PC-3 (cell line): ENCODE measurements at regions not wholly inside any gene's neighbourhood (a gene's known extent, or its start where the extent isn't known, plus 50 kb on each side); places are given as distances from the start of the nearest gene placed in this dataset.

Source experiments
- ATAC-seq: fragments of 200-7000 bp; cut with Tn5 transposase; 2 replicates; pipeline ENCODE4 v1.9.1; 2020; ENCODE audit warnings: mild to moderate bottlenecking, moderate library complexity
- BruUV-seq: library from RNA; stranded (reverse); fragments of 400-500 nt; replicated peaks from 2 replicates; lab custom pipeline; 2021; lab: Mats Ljungman, UMichigan
- CTCF ChIA-PET: fragments of 300-600 bp; sonication (Branson Sonifier 250); formaldehyde crosslinking; loops from one replicate; lab custom pipeline; 2022; ENCODE audit warnings: antibody characterized with exemption; lab: Charles Lee
- POLR2A ChIA-PET: fragments of 300-600 bp; sonication (Branson Sonifier 250); formaldehyde crosslinking; loops from one replicate; lab custom pipeline; 2022; ENCODE audit warnings: antibody characterized with exemption; ENCODE audit not compliant: unreplicated experiment; lab: Charles Lee
- DNase-seq: peaks from one replicate; pipeline ENCODE4 v3.0.0-alpha.2; 2015
- H2AFZ ChIP-seq: fragments of 300-600 bp; sonication (generic); 2 replicates; pipeline ENCODE4 v1.6.0; 2016; ENCODE audit warnings: antibody characterized with exemption, low read length
- H3F3A ChIP-seq: fragments of 300-600 bp; sonication (generic); one replicate; pipeline ENCODE4 v1.6.0; 2017; ENCODE audit warnings: antibody characterized with exemption, low read length, control low read depth, mild to moderate bottlenecking; ENCODE audit not compliant: unreplicated experiment
- H3K27ac ChIP-seq: fragments of 300-600 bp; sonication (generic); 2 replicates; pipeline ENCODE4 v1.5.1; 2016; ENCODE audit warnings: mild to moderate bottlenecking, low read length
- H3K27me3 ChIP-seq: fragments of 300-600 bp; sonication (generic); 2 replicates; pipeline ENCODE4 v1.6.1; 2016; ENCODE audit warnings: low read length, mixed read lengths
- H3K36me3 ChIP-seq: fragments of 300-600 bp; sonication (generic); 2 replicates; pipeline ENCODE4 v1.6.1; 2016; ENCODE audit warnings: low read depth, mixed run types, low read length, mixed read lengths
- H3K4me1 ChIP-seq: fragments of 300-600 bp; sonication (generic); 2 replicates; pipeline ENCODE4 v1.5.1; 2016; ENCODE audit warnings: low read length; ENCODE audit not compliant: insufficient read depth
- H3K4me2 ChIP-seq: fragments of 300-600 bp; sonication (generic); 2 replicates; pipeline ENCODE4 v1.6.0; 2016; ENCODE audit warnings: low read length
- H3K4me3 ChIP-seq: fragments of 300-600 bp; sonication (generic); 2 replicates; pipeline ENCODE4 v1.5.1; 2016; ENCODE audit warnings: mild to moderate bottlenecking, low read length, mixed read lengths
- H3K79me2 ChIP-seq: fragments of 300-600 bp; sonication (generic); 2 replicates; pipeline ENCODE4 v1.6.1; 2017; ENCODE audit warnings: low read length, mixed read lengths
- H3K9ac ChIP-seq: fragments of 300-600 bp; sonication (generic); 2 replicates; pipeline ENCODE4 v1.6.0; 2016; ENCODE audit warnings: mild to moderate bottlenecking, low read length
- H3K9me2 ChIP-seq: fragments of 300-600 bp; sonication (generic); replicated peaks from 2 replicates; pipeline ENCODE4 v1.6.1; 2016; ENCODE audit warnings: mixed run types, low read length, mixed read lengths
- H3K9me3 ChIP-seq: fragments of 300-600 bp; sonication (generic); 2 replicates; pipeline ENCODE4 v1.6.1; 2016; ENCODE audit warnings: low read length, mixed read lengths
- H4K20me1 ChIP-seq: fragments of 300-600 bp; sonication (generic); 2 replicates; pipeline ENCODE4 v1.6.1; 2016; ENCODE audit warnings: low read length, mixed read lengths
- EZH2 ChIP-seq: fragments of 300-600 bp; sonication (generic); IDR thresholded peaks from one replicate; pipeline ENCODE4 v1.6.1; 2017; ENCODE audit warnings: antibody characterized with exemption, mild to moderate bottlenecking, low read length; ENCODE audit not compliant: unreplicated experiment
- EZH2phosphoT487 ChIP-seq: fragments of 300-600 bp; sonication (generic); IDR thresholded peaks from 2 replicates; pipeline ENCODE4 v1.6.1; 2018; ENCODE audit warnings: mild to moderate bottlenecking, antibody characterized with exemption, low read length, borderline replicate concordance
- intact Hi-C: fragments of 100-400 bp; cut with micrococcal nuclease; formaldehyde crosslinking; loops from 2 replicates; pipeline ENCODE4 v1.9.0; 2023
- TF ChIP-seq, protein P1 (sequence below): fragments of 300-600 bp; sonication (generic); conservative IDR thresholded peaks from 2 replicates; pipeline ENCODE4 v1.5.1; 2017; ENCODE audit warnings: antibody characterized with exemption, low read depth, mild to moderate bottlenecking, low read length

DNA sequence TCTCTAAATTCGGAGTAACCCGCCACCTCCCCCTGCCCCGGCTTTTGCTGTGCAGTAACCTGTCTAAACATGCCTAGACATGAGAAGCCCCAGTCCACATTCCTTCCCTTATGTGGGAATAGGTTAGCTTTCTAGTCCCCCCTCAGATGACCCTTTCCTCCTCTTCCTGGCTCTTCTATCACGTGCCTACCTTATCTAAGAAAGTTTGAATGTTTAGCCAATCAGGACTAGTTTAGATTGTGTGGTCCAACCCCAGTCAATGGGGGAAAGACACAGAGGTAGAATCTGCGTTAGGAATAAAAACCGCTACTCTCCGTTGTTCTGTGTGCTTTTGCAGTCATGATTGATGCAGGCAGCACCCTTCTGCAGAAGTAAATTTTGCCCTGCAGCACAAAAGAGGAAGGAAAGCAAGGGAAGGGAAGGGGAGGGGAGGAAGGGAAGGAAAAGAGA is 69.0 kb upstream of the CD93 start:
- ATAC-seq (no peak), DNase-seq (no peak)
- Histone ChIP-seq H3K27ac (no peak overlapping the region), H3K9me2 (no peaks in the 10 kb centered on the region), H4K20me1 (no peaks in the 10 kb centered on the region), H3K9me3 (no peaks in the 10 kb centered on the region), H2AFZ (no peak overlapping the region), H3K27me3 (no peaks in the 10 kb centered on the region), H3K4me3 (no peak overlapping the region), H3K9ac (no peak overlapping the region), H3K4me1 (peaks cover 31% of the 10 kb centered on the region), H3K79me2 (no peaks in the 10 kb centered on the region), H3K36me3 (no peaks in the 10 kb centered on the region), H3F3A (no peaks in the 10 kb centered on the region), H3K4me2 (no peak overlapping the region; the same call in 1 of the 2 replicates)
- no TSS peak for BruUV-seq
- ChIA-PET POLR2A (no interaction called here), CTCF (no interaction called here)
- TF ChIP-seq EZH2phosphoT487 (no peak), EZH2 (no peak)
- TF ChIP-seq, protein P1, sequence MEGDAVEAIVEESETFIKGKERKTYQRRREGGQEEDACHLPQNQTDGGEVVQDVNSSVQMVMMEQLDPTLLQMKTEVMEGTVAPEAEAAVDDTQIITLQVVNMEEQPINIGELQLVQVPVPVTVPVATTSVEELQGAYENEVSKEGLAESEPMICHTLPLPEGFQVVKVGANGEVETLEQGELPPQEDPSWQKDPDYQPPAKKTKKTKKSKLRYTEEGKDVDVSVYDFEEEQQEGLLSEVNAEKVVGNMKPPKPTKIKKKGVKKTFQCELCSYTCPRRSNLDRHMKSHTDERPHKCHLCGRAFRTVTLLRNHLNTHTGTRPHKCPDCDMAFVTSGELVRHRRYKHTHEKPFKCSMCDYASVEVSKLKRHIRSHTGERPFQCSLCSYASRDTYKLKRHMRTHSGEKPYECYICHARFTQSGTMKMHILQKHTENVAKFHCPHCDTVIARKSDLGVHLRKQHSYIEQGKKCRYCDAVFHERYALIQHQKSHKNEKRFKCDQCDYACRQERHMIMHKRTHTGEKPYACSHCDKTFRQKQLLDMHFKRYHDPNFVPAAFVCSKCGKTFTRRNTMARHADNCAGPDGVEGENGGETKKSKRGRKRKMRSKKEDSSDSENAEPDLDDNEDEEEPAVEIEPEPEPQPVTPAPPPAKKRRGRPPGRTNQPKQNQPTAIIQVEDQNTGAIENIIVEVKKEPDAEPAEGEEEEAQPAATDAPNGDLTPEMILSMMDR = no peak
- intact Hi-C loops = no loop called here

DNA sequence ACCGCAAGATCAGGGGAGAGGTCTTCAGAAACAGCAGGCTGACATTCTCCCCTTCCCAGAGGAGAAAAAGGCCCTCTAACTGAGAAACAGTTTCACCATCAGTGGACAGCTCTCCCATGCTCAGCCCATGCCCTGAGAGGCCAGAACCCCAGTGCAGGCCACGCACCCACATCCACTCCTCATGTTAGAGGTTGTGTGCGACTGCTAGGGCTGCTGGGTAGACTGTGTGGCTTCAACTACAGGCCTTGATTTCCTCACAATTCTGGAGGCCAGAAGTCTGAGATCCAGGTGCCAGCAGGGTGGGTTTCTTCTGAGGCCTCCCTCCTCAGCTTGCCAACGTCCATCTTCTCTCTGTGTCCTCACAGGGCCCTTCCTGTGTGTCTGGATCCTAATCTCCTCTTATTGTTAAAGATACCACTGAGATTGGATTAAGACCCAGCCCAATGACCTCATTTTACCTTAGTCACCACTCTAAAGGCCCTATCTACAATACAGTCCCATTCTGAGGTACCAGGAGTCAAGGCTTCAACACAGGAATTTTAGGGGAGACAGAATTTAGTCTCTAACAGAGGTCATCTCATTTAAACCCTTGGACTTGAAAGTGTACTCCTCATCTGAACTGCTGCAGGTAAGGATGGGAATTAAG is 67.7 kb upstream of the CD93 start:
- no peak overlapping the region for H3K27ac ChIP-seq

DNA sequence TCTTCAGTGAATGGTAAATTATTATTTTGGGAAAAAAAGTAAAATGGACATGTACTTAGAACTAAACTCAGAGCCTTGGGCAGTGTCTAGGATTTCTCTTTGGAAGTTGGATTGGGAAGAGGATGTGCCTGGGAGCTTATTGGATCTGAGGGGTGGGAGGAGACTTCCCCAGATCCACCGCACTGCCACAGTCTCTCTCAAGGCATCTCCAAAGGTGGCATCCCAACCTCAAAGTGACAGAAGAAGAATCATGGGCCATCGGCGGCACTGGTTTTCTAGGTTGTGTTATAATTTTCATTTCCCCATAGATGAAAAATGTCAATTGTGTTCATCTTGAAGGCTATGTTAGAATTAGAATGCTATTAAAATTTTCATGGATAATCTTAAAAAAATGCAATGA is 66.8 kb upstream of the CD93 start:
- no peak overlapping the region for H3K9ac ChIP-seq
- H3K4me1 ChIP-seq = peaks cover 49% of the 10 kb centered on the region
- H3K79me2 ChIP-seq = no peaks in the 10 kb centered on the region
- TF ChIP-seq EZH2 (no peak), EZH2phosphoT487 (no peak)
- TF ChIP-seq, protein P1 = no peak
- CTCF ChIA-PET = no interaction called here
- no peaks in the 10 kb centered on the region for H4K20me1 ChIP-seq
- H3K9me3 ChIP-seq = no peaks in the 10 kb centered on the region
- no TSS peak for BruUV-seq
- no peak overlapping the region for H3K4me3 ChIP-seq
- no peak for ATAC-seq
- no peak overlapping the region for H2AFZ ChIP-seq
- H3F3A ChIP-seq = no peaks in the 10 kb centered on the region
- POLR2A ChIA-PET = no interaction called here
- DNase-seq = no peak
- H3K4me2 ChIP-seq = no peak overlapping the region
- H3K9me2 ChIP-seq = no peaks in the 10 kb centered on the region
- no peaks in the 10 kb centered on the region for H3K27me3 ChIP-seq
- H3K36me3 ChIP-seq = no peaks in the 10 kb centered on the region
- H3K27ac ChIP-seq = no peak overlapping the region
- intact Hi-C loops = no loop called here

More for the DNA sequence above, 67.7 kb upstream of the CD93 start:
- peaks cover 41% of the 10 kb centered on the region for H3K4me1 ChIP-seq
- no peaks in the 10 kb centered on the region for H3K27me3 ChIP-seq
- ChIA-PET CTCF (no interaction called here), POLR2A (no interaction called here)
- no peaks in the 10 kb centered on the region for H3F3A ChIP-seq
- H3K79me2 ChIP-seq = no peaks in the 10 kb centered on the region
- TF ChIP-seq, protein P1 = no peak
- TF ChIP-seq EZH2phosphoT487 = no peak
- TF ChIP-seq EZH2 = no peak
- H3K36me3 ChIP-seq = no peaks in the 10 kb centered on the region
- no peak overlapping the region for H2AFZ ChIP-seq
- H4K20me1 ChIP-seq = no peaks in the 10 kb centered on the region
- intact Hi-C loops = no loop called here
- ATAC-seq (no peak), DNase-seq (no peak)
- no peak overlapping the region for H3K4me2 ChIP-seq
- BruUV-seq = no TSS peak
- no peak overlapping the region for H3K4me3 ChIP-seq
- H3K9ac ChIP-seq = no peak overlapping the region
- H3K9me3 ChIP-seq = no peaks in the 10 kb centered on the region
- no peaks in the 10 kb centered on the region for H3K9me2 ChIP-seq
